T-helper 2 cell treated with Interferon-gamma antibody and Interleukin-4, amounts not matched to agents 100 ng/mL and 5 ng/mL, for 36 hours (primary cell): ENCODE measurements at regions not wholly inside any gene's neighbourhood (a gene's known extent, or its start where the extent isn't known, plus 50 kb on each side); places are given as distances from the start of the nearest gene placed in this dataset.

ENCODE experiments used
- intact Hi-C: fragments of 100-400 bp; cut with micrococcal nuclease; formaldehyde crosslinking; loops from one replicate; pipeline ENCODE4 v1.15.1; 2023

DNA sequence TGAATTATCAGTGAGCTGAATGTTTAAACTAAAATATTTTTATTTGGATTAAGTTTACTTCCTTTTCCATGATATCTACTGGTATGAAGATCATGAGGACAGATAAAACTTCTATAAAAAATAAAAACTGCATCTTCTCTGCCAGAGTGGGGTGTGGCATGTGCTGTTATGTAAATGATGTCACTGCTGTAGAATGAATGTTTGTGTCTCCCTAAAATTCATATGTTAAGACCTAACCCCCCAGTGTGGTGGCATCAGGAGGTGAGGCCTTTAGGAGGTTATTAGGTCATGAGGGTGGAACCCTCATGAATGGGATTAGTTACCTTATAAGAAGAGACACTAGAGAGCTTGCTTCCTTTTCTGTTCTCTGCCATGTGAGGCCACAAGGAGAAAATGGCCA lies 178.7 kb upstream of the DPH6 start:
- intact Hi-C loops = no loop called here

DNA sequence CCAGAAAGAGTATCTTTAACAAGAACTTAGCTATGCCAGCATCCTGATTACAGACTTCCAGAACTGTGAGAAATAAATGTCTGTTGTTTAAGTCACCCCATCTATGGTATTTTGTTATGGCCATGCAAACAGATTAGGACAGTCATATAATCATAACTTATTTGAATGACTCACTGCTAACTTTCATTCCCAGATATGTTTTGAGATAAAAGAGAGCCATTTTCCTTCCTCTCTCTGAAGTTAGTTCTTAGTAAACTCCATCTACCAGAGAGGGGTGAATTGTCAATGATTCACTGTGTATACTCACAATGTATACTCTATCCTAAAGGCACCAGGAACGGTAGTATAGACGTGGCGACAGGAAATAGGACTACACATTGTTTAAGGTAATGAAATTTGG lies 179.4 kb upstream of the DPH6 start:
- intact Hi-C loops = no loop called here

DNA sequence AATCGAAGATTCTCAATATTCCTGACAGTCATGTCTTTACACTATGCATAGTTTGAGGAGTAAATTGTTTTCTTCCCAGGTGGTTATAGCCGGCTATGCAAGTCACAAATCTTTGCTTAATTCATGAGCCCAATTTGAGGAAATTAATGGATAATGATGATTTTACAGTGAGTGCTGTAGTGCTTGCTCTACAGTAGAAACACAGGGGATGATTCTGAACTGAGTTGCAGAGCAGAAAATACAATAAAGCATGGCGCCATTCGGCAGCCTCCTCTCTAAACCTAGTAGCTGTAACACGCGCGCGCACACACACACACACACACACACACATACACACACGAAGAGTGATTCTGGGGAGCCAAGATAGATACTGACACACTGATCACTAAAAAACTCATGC lies 181.7 kb upstream of the DPH6 start:
- intact Hi-C loops = no loop called here

DNA sequence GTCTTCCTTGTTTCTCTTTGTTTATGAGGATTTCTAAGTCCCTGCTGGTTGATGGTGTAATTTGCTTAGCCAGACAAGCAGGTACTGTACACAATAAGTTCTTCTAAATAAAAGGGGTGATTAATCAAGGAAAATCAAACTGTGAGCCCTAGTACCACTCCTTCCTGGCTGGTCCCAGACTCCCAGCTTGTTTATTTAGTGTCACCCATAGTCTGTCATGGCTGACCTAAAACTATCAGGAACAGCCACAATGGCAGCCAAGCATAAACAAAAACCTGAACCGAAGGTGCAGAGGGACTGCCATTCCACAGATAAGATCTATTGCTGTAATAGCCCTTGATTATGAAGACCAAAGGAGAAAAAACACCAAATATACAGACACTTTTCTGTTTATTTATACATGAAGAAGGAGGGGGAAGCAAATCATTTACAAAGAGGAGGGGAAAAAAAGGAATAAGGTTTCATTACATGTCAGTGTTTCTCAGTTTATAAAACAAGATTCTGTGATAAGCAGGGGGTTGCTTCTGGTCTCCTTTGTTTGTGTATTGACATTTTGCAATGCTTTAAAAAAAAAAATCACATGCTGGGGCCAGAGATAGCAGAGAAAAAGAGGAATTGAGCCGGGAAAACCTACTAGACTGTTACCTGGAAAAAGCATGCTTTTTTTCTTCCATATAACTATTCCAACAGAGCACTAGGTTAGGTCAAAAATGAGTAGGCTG lies 182.4 kb upstream of the DPH6 start:
- intact Hi-C loops = no loop called here

DNA sequence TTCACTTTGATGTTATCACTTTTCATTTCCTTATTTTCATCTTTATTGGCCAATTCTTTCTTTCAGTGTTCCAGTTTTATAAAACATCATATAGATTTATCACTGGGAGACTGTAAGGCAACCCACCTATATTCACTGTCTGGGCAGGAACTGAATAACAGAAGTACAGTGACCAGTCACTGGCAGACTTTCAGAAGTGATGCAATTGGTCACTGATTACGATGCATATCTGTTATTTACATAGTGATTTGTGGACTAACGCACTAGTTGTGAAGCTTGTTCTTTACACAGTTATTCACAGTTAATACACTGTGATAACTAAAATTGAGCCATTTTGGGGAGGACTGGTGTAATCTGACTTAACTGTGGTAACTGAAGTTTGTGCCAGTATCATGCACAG lies 190.2 kb upstream of the DPH6 start:
- intact Hi-C loops = no loop called here

DNA sequence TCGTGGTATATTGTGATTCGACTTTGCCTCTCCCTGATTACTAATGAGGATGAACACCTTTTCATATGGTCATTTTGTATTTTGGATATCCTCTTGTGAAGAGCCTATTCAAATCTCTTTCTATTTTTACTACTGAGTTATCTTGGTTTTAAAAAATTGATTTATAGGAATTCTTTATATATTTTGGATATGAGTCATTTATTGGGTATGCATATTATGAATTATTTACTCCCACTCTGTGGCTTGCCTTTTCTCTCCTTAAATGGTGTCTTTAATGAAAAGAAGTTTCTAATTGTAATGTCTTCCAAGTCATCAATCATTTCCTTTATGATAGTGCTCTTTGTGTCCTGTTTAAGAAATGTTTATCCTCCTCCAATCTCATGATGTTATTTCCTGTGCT lies 191.5 kb upstream of the DPH6 start:
- intact Hi-C loops = no loop called here

DNA sequence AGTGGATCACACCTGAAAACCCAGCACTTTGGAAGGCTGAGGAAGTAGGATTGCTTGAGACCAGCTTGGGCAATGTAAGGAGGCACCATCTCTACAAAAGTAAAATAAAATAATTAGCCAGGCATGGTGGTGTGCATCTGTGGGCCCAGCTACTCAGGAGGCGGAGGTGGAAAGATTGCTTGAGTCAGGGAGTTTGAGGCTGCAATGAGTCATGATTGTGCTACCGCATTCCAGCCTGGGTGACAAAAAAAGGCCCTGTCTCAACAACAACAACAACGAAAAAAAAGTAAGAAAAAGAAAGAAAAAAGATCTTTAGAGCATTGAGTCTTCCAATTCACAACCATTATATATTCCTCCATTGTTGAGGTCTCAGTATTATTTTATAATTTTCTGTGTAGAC lies 192.4 kb upstream of the DPH6 start:
- intact Hi-C loops = no loop called here

DNA sequence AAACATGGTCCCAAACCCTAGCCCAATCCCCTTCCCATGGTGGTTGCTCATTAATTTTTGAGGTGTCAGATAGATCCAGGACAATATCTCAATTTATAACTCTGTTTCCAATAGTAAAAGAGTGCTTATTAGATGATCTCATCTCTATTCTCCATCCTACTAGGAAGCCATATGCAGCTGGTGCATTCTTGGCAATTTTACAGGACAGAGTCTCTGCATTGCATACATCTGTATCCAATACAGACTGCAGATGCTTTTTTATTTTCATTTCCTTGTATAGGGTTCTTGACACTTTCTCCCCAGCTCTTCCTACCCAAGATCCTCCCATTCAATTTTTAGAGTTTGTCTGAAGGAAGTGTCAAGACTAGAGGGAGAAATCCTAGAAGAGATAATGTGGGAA lies 194.8 kb upstream of the DPH6 start:
- intact Hi-C loops = no loop called here

DNA sequence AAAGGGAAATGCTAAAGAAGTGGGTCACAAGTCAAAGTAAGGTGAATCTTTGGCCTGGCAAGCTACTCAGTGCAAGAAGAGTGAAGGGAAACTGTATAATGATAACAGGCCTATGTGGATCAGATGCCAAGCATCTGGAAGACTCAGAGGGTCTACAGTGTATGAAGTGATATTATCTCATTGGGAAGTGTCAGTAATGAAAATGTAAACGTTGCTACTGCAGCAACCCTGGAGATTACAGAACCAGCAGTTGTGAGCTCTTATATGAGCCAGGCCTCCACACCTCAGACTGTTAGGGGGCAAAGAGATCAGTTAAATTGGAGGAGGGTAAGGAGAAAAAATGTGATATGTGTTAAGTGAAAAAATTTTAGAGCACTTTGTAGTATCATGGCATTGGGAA lies 195.4 kb upstream of the DPH6 start:
- intact Hi-C loops = no loop called here

DNA sequence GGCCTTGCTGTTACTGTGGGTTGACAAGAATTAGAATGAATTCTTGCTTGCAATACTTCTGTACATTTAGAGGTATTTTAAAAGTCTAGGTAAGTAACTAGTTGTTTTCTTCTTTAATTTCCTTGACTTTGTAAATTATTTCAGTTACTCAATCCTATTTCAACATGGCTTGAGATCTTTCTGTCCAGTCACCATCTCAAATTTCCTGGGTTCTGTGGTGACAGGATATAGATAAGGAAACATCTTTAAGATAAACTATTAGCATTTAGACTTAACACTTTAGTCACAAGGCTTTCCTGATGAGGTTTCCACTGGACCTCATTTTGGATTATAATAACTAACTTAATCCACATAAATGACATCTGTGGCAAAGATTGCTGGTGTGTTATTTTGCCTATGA lies 195.9 kb upstream of the DPH6 start:
- intact Hi-C loops = no loop called here

DNA sequence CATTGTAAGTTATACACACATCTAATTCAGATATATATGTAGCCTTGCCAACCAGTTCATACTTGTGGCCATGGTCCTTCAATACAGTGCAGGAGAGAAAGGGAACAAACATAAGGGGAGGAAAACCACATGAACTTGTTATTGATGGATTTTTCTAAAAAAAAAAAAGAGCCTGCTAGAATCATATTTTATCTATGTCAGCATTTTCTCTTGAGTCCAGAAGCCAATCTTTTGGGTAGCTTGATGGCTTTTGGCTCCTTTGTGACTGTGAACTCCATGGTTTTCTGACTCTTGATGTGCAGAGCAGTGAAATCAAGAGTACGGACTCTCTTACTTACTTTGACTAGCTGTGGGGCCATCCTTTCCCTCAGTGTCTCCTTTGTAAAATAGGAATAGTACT lies 197.4 kb upstream of the DPH6 start:
- intact Hi-C loops = no loop called here

DNA sequence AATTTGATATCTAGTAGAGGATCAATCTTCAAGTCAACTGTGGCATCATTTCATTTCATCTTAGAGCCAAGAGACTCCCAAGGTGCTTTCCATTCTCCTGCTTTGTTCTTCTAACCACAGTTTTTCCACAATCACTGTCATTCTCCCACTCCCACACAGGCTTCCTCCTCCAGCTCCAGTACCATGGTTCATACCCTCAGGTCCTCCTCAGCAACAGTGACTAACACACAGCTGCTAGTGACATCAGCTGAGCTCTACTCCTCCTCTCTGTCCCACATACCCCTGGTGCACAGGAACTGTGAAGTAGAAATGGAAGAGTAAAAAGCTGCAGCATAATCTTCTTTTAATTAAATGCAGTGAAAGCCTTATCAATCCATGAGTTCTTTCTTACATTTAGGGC lies 200.2 kb upstream of the DPH6 start:
- intact Hi-C loops = no loop called here

DNA sequence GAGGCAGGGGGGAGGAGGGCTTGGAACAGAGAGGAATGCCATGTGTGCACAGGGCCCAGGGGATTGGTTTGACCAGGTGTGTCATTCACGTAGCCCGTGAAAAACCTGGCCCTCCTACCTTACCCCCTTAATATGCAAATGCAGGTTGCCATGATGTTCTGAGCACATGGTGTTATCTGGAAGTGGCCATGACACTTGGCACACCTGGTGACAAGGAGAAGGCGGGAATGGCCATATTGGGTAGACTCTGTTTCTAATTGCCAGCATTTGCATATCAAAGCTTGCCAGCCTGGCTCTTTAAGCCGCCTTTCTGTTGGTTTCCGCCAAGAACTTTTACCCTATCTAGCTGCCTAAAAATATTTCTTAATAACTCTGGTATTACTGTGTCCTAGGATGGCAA lies 202.1 kb upstream of the DPH6 start:
- intact Hi-C loops = no loop called here

DNA sequence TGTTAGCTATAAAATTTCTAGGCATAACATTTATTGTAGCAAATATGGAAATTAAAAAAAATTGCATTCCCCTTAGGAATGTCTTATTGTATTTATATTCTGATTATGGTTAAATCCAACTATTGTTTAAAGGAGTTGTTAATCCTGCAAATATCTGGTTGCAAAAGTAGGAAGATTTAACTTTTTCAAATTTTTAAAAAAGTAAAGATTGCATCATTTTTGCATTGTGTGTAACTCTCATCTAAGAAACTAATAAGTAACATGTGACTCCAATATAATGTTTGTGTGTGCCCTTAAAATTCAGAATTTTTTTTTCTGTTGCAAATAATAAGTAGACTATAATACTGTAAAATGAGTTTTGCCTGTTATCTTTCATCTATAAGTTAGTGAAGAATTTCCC lies 204.1 kb upstream of the DPH6 start:
- intact Hi-C loops = loop anchor here (10.0 kb wide), 1 partner anchor 65 kb away; no protein-coding TSS in a partner anchor

DNA sequence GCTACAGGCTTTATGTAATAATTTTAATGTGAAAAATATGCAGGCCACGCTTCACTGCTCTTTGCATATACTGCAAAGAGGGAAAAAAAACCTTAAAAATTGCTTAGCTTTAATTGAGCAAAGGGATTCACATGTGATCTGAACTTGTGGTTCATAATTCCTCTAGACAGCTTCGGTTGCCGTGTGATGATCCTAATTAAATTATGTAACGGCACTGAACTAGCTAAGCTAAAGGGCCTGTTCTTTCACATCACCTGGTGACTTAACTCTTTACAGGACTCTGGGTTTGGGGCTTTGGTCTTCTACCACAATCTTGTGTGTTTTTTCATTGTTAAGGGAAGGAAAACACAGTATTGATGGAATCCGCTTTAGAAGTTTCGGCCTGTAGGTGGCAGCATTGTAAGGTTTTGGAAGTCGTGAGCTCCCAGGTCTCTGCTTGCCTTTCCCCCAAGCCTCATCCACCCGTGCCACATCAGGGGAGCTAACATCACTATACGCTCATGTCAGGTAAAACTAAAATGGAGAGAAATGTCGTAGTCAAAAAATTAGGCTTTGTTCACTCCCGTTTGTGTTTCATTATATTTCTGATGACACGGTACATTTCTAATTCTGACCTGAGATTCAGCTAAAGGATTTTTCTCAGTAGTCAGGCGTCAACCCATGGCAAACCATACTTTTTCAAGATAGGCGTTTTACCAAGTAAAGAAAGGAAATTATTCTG lies 205.6 kb upstream of the DPH6 start:
- intact Hi-C loops = loop anchor here (10.0 kb wide), 1 partner anchor 63 kb away; no protein-coding TSS in a partner anchor

DNA sequence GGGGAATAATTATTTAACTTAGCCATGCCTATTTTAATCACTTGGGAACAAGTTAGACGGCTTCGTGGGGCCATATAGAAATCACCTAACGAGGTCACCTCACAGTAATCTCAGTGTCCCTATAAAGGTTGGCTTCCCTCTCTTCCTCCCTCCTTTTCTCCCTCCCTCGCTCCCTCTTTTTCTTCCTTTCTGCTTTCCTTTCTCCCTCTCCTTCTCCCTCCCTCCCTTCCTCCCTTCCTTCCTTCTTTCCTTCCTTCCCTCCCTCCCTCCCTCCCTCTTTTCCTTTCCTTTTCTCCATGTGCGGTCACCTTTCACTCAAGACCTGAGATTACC lies 206.1 kb upstream of the DPH6 start:
- intact Hi-C loops = loop anchor here (10.0 kb wide), 1 partner anchor 63 kb away; no protein-coding TSS in a partner anchor

DNA sequence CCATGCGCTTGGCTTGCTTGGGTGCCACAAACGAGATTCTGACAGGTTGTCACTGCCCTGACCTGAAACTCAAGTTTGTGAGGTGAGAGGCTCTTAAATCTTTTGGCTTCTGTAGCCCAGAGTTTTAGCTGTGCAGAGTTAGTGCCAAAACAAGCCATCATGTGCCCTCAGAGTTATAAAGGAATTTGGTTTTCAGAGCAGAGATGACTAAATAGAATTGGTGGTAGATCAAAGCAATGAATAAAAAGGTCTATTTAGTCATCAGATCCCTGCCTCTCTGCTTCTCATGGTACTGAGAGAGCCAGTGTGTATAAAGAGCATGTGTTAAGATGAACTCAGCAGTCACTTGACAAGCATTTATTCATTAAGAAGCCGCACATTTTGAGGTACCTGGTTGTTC lies 207.5 kb upstream of the DPH6 start:
- intact Hi-C loops = loop anchor here (10.0 kb wide), 1 partner anchor 61 kb away; no protein-coding TSS in a partner anchor

DNA sequence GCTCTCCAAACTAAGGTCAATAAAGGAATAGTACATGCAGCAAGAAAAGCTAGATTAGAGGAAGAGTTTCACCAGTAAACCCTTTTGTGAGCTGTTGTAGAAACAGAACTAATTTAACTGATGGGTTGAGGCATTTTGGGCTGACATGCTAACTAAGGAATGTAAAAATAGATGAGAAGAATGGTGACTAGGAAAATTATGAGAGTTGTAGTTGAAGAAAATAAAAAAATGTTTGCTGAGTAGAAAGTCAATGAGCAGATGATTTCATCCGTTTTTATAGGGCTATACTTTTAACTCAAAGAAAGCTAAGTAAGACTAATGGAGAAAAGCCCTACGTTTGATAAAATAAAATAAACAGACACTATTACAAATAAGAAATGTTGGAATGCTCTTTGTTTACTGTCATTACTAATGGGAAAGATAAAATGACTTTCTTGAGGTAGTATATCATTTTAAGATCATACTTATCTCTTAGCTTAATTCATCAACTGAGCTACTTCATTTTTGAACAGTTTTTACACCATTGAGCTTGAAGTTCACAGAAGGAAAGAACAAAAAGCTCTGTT lies 209.4 kb upstream of the DPH6 start:
- intact Hi-C loops = loop anchor here (10.0 kb wide), 1 partner anchor 59 kb away; no protein-coding TSS in a partner anchor

DNA sequence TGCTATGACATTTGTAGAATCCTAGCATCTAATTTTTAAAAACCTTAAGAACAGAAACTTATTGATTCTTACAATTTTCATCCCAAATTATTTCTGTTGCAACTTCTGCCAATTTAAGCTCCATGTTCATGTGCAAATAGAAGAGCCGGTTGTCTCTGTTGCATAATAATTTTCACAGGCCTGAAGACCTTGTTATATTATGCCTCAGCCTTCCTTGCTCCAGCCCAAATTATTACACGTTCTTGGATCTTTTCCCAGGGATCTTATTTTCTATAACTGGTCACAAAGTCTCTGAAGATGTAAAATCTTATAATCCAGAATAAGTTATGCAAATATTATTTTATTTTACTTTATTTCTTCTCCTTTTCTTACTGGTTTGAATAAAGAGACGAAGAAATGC lies 210.7 kb upstream of the DPH6 start:
- intact Hi-C loops = loop anchor here (10.0 kb wide), 1 partner anchor 58 kb away; no protein-coding TSS in a partner anchor

DNA sequence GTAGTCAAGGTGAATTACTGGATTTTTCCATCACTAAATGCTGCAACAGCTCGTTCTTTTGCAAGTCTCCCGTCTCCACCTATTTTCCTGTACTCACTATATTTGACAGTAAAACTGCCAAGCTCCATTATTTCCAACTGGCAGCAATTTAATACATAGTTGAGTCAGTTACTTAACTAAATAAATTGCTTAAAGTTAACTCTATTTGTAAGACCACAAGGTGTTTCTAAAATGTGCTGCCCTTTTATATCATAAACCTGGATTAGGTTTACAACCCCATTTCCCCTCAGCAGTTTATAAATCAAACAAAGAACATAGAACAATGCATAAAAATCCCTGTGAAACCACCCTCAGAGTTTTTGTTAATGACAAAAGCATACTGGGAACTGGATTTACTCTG lies 211.4 kb upstream of the DPH6 start:
- intact Hi-C loops = loop anchor here (10.0 kb wide), 1 partner anchor 57 kb away; no protein-coding TSS in a partner anchor

DNA sequence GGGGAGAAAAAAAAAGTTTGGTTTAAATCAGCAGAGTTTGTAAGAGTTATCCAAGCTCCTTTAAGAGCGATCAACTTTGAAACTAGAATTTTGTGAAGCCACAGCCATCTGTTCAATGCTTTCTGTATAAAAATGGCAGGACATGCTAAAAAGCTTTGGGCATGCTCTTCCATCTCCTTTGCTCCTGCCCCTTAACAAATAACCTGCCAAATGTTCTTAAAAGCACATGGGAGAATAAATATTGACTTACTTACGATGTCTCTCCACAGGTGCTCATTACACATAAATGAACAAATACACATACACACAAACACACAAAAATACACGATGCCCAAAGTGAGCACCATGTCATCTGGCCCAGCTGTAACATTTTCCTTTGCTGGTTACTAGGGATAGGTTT lies 211.8 kb upstream of the DPH6 start:
- intact Hi-C loops = loop anchor here (10.0 kb wide), 1 partner anchor 57 kb away; no protein-coding TSS in a partner anchor
